ENCODE measurements at regions not wholly inside any gene's neighbourhood (a gene's known extent, or its start where the extent isn't known, plus 50 kb on each side); places are given as distances from the start of the nearest gene placed in this dataset.

DNA sequence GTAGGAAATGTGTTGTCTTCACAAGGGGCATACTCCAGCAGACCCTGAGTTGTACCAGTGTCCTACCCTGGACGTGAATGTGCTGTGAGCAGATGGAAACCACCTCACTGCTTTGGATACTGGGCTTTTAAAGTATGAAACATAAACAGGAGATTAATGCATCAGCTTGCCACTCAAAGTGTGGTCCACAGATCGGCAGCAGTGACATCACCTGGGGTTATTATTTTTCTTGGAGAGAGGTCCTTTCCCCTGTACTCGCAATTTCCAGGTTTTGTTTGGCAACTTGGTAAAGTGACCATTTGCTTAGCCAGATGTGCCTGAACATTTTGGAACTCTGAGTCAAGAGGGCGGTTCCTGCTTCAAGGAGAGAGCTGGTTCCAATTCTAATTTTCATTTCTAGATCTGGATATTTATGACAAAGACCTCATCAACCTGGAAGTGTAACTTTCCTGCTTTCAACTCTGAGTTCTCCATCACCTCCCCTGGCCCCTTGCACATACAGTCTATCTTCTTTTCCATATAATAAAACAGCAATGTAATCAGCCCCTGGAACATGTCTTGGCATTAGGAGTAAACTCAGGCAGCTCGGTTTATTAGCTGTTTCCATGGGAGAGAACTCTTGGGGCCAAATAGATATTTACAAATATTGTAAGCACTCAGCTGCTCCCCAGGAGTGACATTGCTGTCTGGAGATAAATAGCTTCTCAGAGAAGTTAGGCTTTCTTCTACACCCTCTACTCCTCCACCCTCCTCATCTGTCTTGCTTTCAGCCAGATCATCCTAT, 237.0 kb upstream of the TBX3 start:
- WGBS, 2 donors, result 54 to 74% methylated on average over 5 of the region's 5 CpGs
- peak overlapping the region in 1 of 2 donors; percentile 43 for H3K9ac ChIP-seq (ENCODE audit: insufficient read depth in 1 of 2, low read length in 2 of 2)
- DNase-seq (peak; percentile 44 to 91 (median 84)), ATAC-seq (ENCODE audit: insufficient read depth, low FRiP score) (no peak)
- no peak overlapping the region for H3K4me3 ChIP-seq
- TF ChIP-seq, protein P1, sequence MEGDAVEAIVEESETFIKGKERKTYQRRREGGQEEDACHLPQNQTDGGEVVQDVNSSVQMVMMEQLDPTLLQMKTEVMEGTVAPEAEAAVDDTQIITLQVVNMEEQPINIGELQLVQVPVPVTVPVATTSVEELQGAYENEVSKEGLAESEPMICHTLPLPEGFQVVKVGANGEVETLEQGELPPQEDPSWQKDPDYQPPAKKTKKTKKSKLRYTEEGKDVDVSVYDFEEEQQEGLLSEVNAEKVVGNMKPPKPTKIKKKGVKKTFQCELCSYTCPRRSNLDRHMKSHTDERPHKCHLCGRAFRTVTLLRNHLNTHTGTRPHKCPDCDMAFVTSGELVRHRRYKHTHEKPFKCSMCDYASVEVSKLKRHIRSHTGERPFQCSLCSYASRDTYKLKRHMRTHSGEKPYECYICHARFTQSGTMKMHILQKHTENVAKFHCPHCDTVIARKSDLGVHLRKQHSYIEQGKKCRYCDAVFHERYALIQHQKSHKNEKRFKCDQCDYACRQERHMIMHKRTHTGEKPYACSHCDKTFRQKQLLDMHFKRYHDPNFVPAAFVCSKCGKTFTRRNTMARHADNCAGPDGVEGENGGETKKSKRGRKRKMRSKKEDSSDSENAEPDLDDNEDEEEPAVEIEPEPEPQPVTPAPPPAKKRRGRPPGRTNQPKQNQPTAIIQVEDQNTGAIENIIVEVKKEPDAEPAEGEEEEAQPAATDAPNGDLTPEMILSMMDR (IDR thresholded peaks at IDR 0.05; ENCODE audit: control extremely low read depth, extremely low read depth), result no peak
- H3K9me3 ChIP-seq (ENCODE audit: control insufficient read depth in 4 of 4, insufficient read depth in 3 of 4, low read length in 3 of 4), result peaks cover 0 to 6% (median 0%) of the 10 kb centered on the region in 4 donors
- peak overlapping the region in 1 of 2 donors; percentile 40 for H3K27ac ChIP-seq (ENCODE audit: low read depth in 1 of 2, low read length in 1 of 2)
- no peaks in the 10 kb centered on the region for H3K36me3 ChIP-seq (ENCODE audit: control insufficient read depth in 4 of 4, insufficient read depth in 4 of 4, low read length in 4 of 4)
- H3K4me1 ChIP-seq (ENCODE audit: control insufficient read depth in 5 of 5, insufficient read depth in 5 of 5, low read length in 5 of 5), result peaks cover 0 to 33% (median 5%) of the 10 kb centered on the region in 5 donors
- H3K27me3 ChIP-seq (ENCODE audit: control insufficient read depth in 3 of 3, insufficient read depth in 3 of 3, low read length in 2 of 3), result no peaks in the 10 kb centered on the region

DNA sequence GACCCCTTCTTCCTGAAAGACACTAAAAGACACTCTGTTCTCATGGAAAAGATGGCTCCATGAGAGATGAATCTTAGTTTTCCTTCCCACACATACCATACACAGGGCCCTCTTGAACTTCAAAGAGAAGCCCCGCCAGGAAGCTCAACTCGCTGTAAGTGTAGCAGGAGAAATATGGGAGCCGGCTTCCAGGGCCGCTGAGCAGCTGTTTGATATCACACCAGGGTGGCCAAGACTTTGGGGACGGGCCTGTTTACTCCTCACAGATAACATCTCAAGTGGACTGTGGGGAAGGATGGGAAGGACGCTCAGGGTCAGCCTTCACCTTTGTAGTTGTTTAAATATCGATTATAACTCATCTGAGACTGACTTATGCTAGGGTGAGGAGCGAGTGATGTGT, 235.5 kb upstream of the TBX3 start:
- no peak for ATAC-seq (ENCODE audit: insufficient read depth, low FRiP score)
- H3K36me3 ChIP-seq (ENCODE audit: control insufficient read depth in 4 of 4, insufficient read depth in 4 of 4, low read length in 4 of 4), result no peaks in the 10 kb centered on the region
- TF ChIP-seq, protein P1 (IDR thresholded peaks at IDR 0.05; ENCODE audit: control extremely low read depth, extremely low read depth), result no peak
- DNase-seq, result peak; percentile 82 to 89 (median 86)
- peaks cover 0 to 33% (median 5%) of the 10 kb centered on the region in 5 donors for H3K4me1 ChIP-seq (ENCODE audit: control insufficient read depth in 5 of 5, insufficient read depth in 5 of 5, low read length in 5 of 5)
- no peak overlapping the region for H3K4me3 ChIP-seq
- H3K27me3 ChIP-seq (ENCODE audit: control insufficient read depth in 3 of 3, insufficient read depth in 3 of 3, low read length in 2 of 3), result no peaks in the 10 kb centered on the region
- H3K9me3 ChIP-seq (ENCODE audit: control insufficient read depth in 4 of 4, insufficient read depth in 3 of 4, low read length in 3 of 4), result peaks cover 0 to 6% (median 0%) of the 10 kb centered on the region in 4 donors
- WGBS, 2 donors, result 45 to 50% methylated on average over 8 of the region's 8 CpGs
- no peak overlapping the region for H3K27ac ChIP-seq (ENCODE audit: low read depth in 1 of 2, low read length in 1 of 2)
- H3K9ac ChIP-seq (ENCODE audit: insufficient read depth in 1 of 2, low read length in 2 of 2), result no peak overlapping the region

DNA sequence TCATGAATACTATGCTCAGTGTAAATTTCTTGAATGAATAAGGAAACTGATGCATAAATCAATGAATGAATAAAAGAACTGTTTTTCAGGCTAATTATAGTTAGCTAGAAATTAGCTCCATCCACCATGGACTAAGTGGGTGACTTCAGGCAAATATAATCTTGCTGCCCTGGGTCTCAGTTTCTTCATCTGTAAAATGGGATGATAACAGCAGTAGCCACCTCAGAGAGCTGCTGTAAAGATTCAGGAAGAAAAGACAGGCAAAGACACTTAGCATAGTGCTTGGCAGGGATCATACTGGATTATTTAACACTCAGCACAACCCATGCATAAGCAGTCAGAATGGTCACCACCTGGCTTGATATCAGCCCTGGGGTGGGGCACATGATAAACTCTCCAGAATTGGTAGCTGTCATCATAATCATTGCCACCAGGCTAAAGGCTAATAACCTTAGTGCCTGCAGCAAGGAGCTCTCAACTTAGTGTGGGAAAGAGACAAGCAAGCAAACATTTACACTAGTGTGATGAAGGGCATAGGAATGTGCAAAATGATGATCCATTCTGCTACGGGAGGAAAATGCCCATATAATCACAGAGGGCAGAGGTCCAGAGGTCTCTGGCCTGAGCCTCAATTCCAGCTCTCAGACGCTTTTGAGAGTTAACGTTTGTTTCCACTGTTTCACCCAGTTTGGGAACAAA, 234.7 kb upstream of the TBX3 start:
- WGBS, 2 donors, result 36 to 46% methylated on average over 3 of the region's 3 CpGs
- ATAC-seq (ENCODE audit: insufficient read depth, low FRiP score) (no peak), DNase-seq (no peak)
- Histone ChIP-seq H3K4me3 (no peak overlapping the region), H3K36me3 (ENCODE audit: control insufficient read depth in 4 of 4, insufficient read depth in 4 of 4, low read length in 4 of 4) (no peaks in the 10 kb centered on the region), H3K4me1 (ENCODE audit: control insufficient read depth in 5 of 5, insufficient read depth in 5 of 5, low read length in 5 of 5) (peaks cover 0 to 33% (median 5%) of the 10 kb centered on the region in 5 donors), H3K9ac (ENCODE audit: insufficient read depth in 1 of 2, low read length in 2 of 2) (no peak overlapping the region), H3K27me3 (ENCODE audit: control insufficient read depth in 3 of 3, insufficient read depth in 3 of 3, low read length in 2 of 3) (no peaks in the 10 kb centered on the region), H3K9me3 (ENCODE audit: control insufficient read depth in 4 of 4, insufficient read depth in 3 of 4, low read length in 3 of 4) (peaks cover 0 to 6% (median 0%) of the 10 kb centered on the region in 4 donors), H3K27ac (ENCODE audit: low read depth in 1 of 2, low read length in 1 of 2) (peak overlapping the region in 1 of 2 donors; percentile 20)
- TF ChIP-seq, protein P1 (IDR thresholded peaks at IDR 0.05; ENCODE audit: control extremely low read depth, extremely low read depth), result no peak
